SK-N-SH (cell line): ENCODE measurements at regions not wholly inside any gene's neighbourhood (a gene's known extent, or its start where the extent isn't known, plus 50 kb on each side); places are given as distances from the start of the nearest gene placed in this dataset.

Source experiments
- CTCF ChIA-PET: fragments of 300-600, 350-600 bp; formaldehyde crosslinking; extraction: SDS; loops from one replicate; lab custom pipeline; 2021; lab: Yijun Ruan, JAX
- POLR2A ChIA-PET: fragments of 350-600 bp; sonication (Branson Sonifier 250); formaldehyde crosslinking; extraction: SDS; loops from one replicate; lab custom pipeline; 2020; ENCODE audit warnings: antibody characterized with exemption, inconsistent platforms; lab: Yijun Ruan, JAX
- DNase-seq: peaks from one replicate; pipeline ENCODE4 v3.0.0; 2012
- H2AFZ ChIP-seq: fragments of 200-600 bp; sonication (generic); 2 replicates; pipeline ENCODE4 v1.8.1; 2016; ENCODE audit warnings: antibody characterized with exemption, mild to moderate bottlenecking, low read depth
- H3F3A ChIP-seq: fragments of 200-600 bp; sonication (generic); replicated peaks from 2 replicates; pipeline ENCODE3; 2016; ENCODE audit warnings: antibody characterized with exemption, mild to moderate bottlenecking; ENCODE audit not compliant: insufficient read depth
- H3K27ac ChIP-seq, 2 experiments: fragments of 200-500 bp in 1 of 2; fragments of 200-600 bp in 1 of 2; sonication (Bioruptor generic) in 1 of 2; sonication (generic), shearing (Covaris generic) in 1 of 2; 2 replicates each; pipeline versions ENCODE4 v1.5.1 to v1.6.1; 2014 to 2016; ENCODE audit warnings: low read depth in 2 of 2, inconsistent platforms in 1 of 2, low read length in 1 of 2, mild to moderate bottlenecking in 1 of 2, mixed read lengths in 1 of 2
- H3K27me3 ChIP-seq: fragments of 200-600 bp; sonication (generic), shearing (Covaris generic); 2 replicates; pipeline ENCODE4 v1.6.1; 2016; ENCODE audit warnings: mixed run types; ENCODE audit not compliant: insufficient read depth
- H3K36me3 ChIP-seq, 2 experiments: fragments of 200-500 bp in 1 of 2; fragments of 200-600 bp in 1 of 2; sonication (Bioruptor generic) in 1 of 2; sonication (generic) in 1 of 2; replicated peaks in 1 of 2; 2 replicates each; pipeline versions ENCODE3 to v1.5.1; 2014 to 2016; ENCODE audit warnings: low read length in 1 of 2, mild to moderate bottlenecking in 1 of 2; ENCODE audit not compliant: insufficient read depth in 2 of 2, control insufficient read depth in 1 of 2
- H3K4me1 ChIP-seq, 2 experiments: fragments of 200-500 bp in 1 of 2; fragments of 200-600 bp in 1 of 2; sonication (Bioruptor generic) in 1 of 2; sonication (generic), shearing (Covaris generic) in 1 of 2; 2 replicates each; pipeline versions ENCODE4 v1.5.1 to v1.6.1; 2014 to 2016; ENCODE audit warnings: low read depth in 1 of 2, low read length in 1 of 2, mixed run types in 1 of 2; ENCODE audit not compliant: insufficient read depth in 2 of 2, control insufficient read depth in 1 of 2
- H3K4me2 ChIP-seq: fragments of 200-600 bp; sonication (generic), shearing (Covaris generic); 2 replicates; pipeline ENCODE4 v1.6.1; 2017; ENCODE audit warnings: mixed run types
- H3K4me3 ChIP-seq, 2 experiments: fragments of 200-500 bp in 1 of 2; fragments of 200-600 bp in 1 of 2; sonication (Bioruptor generic) in 1 of 2; sonication (generic), shearing (Covaris generic) in 1 of 2; 2 replicates each; pipeline versions ENCODE4 v1.5.1 to v1.8.1; 2014 to 2016; ENCODE audit warnings: low read depth in 2 of 2, inconsistent platforms in 1 of 2, low read length in 1 of 2, mild to moderate bottlenecking in 1 of 2, mixed read lengths in 1 of 2, moderate library complexity in 1 of 2
- H3K79me2 ChIP-seq: fragments of 200-600 bp; sonication (generic); 2 replicates; pipeline ENCODE4 v1.8.1; 2017; ENCODE audit warnings: mild to moderate bottlenecking; ENCODE audit not compliant: insufficient read depth
- H3K9ac ChIP-seq: fragments of 200-600 bp; sonication (generic); 2 replicates; pipeline ENCODE4 v1.6.1; 2017; ENCODE audit warnings: mixed run types
- H3K9me2 ChIP-seq: fragments of 200-600 bp; sonication (generic); 2 replicates; pipeline ENCODE4 v1.6.1; 2017; ENCODE audit warnings: mixed run types
- H3K9me3 ChIP-seq: fragments of 200-600 bp; sonication (generic); 2 replicates; pipeline ENCODE4 v1.6.1; 2017; ENCODE audit warnings: mixed run types, mild to moderate bottlenecking, moderate library complexity
- H4K20me1 ChIP-seq: fragments of 200-600 bp; sonication (generic); 2 replicates; pipeline ENCODE4 v1.6.1; 2017; ENCODE audit warnings: mild to moderate bottlenecking, mixed run types; ENCODE audit not compliant: insufficient read depth
- CHD2 ChIP-seq: fragments of 150-350 bp; IDR thresholded peaks from 2 replicates; pipeline ENCODE4 v1.6.1; 2018; ENCODE audit warnings: low read length; ENCODE audit not compliant: partially characterized antibody
- EP300 ChIP-seq, 2 experiments: IDR thresholded peaks; 2 replicates each; pipeline versions ENCODE4 v1.4.0 to v1.6.1; 2012; ENCODE audit warnings: borderline replicate concordance in 1 of 2, low read depth in 1 of 2, low read length in 1 of 2
- FOXM1 ChIP-seq: IDR thresholded peaks from 2 replicates; pipeline ENCODE4 v1.4.0; 2012; ENCODE audit warnings: low read depth, mild to moderate bottlenecking
- MEF2A ChIP-seq: IDR thresholded peaks from 2 replicates; pipeline ENCODE4 v1.4.0; 2012; ENCODE audit warnings: low read depth, borderline replicate concordance
- NFIC ChIP-seq: IDR thresholded peaks from 2 replicates; pipeline ENCODE4 v1.4.0; 2012; ENCODE audit warnings: borderline replicate concordance
- NRF1 ChIP-seq: IDR thresholded peaks from 2 replicates; pipeline ENCODE4 v1.6.1; 2012; ENCODE audit warnings: low read depth, mild to moderate bottlenecking, low read length
- RCOR1 ChIP-seq: fragments of 150-350 bp; IDR thresholded peaks from 2 replicates; pipeline ENCODE4 v1.6.1; 2017; ENCODE audit warnings: antibody characterized with exemption, low read length
- RFX5 ChIP-seq: IDR thresholded peaks from 2 replicates; pipeline ENCODE4 v1.6.1; 2012; ENCODE audit warnings: mild to moderate bottlenecking, improper control_type of control experiment, low read length
- TCF12 ChIP-seq: IDR thresholded peaks from 2 replicates; pipeline ENCODE4 v1.4.0; 2012
- TEAD4 ChIP-seq: IDR thresholded peaks from 2 replicates; pipeline ENCODE4 v1.4.0; 2012; ENCODE audit warnings: mild to moderate bottlenecking, borderline replicate concordance; ENCODE audit not compliant: insufficient read depth
- YY1 ChIP-seq: IDR thresholded peaks from 2 replicates; pipeline ENCODE4 v1.4.0; 2012; ENCODE audit warnings: low read depth, mild to moderate bottlenecking
- WGBS: methylation state at CpG from one replicate; pipeline ENCODE4 v1.1.6; 2017; ENCODE audit warnings: low lambda C conversion rate; 5-methylcytosine and 5-hydroxymethylcytosine counted together
- TF ChIP-seq, protein P1 (sequence below): IDR thresholded peaks from 2 replicates; pipeline ENCODE4 v1.4.0; 2012; ENCODE audit warnings: low read depth, borderline replicate concordance
- TF ChIP-seq, protein P2 (sequence below): IDR thresholded peaks from 2 replicates; pipeline ENCODE4 v1.4.0; 2012; ENCODE audit warnings: low read depth
- TF ChIP-seq, protein P3 (sequence below): fragments of 200-600 bp; sonication (generic); IDR thresholded peaks from 2 replicates; pipeline ENCODE4 v1.6.1; 2017; ENCODE audit warnings: antibody characterized with exemption, mild to moderate bottlenecking, moderate library complexity
- TF ChIP-seq, protein P4 (sequence below): fragments of 150-350 bp; IDR thresholded peaks from 2 replicates; pipeline ENCODE4 v1.6.1; 2017; ENCODE audit warnings: antibody characterized with exemption, low read length, low read depth, borderline replicate concordance

DNA sequence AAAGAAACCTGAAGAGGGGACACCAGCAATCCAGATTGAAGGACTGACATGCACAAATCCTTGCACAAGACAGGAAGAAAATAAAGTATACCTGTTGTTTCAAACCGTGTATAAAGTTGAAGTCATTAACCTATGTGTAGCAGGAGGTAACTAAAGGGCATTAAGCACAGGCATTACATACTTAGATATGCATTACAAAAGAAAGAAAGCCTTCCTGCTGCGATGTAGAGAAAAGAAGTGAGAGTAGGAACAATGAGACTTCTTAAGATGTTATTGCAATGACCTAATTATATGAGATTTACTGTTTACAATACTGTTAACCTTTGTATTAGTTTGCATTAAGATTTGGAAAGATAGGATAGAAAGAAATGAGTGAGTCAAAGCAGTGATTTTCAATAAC lies 308.9 kb upstream of the PTPRD start:
- Histone ChIP-seq H2AFZ (no peak overlapping the region), H3K4me3 (no peak overlapping the region), H3K79me2 (no peaks in the 10 kb centered on the region), H3K27ac (no peak overlapping the region), H3K4me1 (no peaks in the 10 kb centered on the region), H3K36me3 (no peaks in the 10 kb centered on the region), H3F3A (no peaks in the 10 kb centered on the region), H3K27me3 (no peaks in the 10 kb centered on the region), H3K9me2 (no peaks in the 10 kb centered on the region; the same call in 1 of the 2 replicates), H4K20me1 (no peaks in the 10 kb centered on the region), H3K9me3 (no peaks in the 10 kb centered on the region), H3K9ac (no peak overlapping the region), H3K4me2 (no peak overlapping the region)
- POLR2A ChIA-PET = no interaction called here
- no peak for DNase-seq
- no peak for TF ChIP-seq EP300 (IDR thresholded peaks at IDR 0.05; ENCODE audit: borderline replicate concordance in 1 of 2, low read depth in 1 of 2, low read length in 1 of 2)
- no peak for TF ChIP-seq FOXM1
- no peak for TF ChIP-seq MEF2A
- no peak for TF ChIP-seq RFX5
- TF ChIP-seq NRF1 = no peak
- TF ChIP-seq RCOR1 = no peak
- 0% methylated on average over 2 of the region's 2 CpGs for WGBS
- CTCF ChIA-PET = no interaction called here

DNA sequence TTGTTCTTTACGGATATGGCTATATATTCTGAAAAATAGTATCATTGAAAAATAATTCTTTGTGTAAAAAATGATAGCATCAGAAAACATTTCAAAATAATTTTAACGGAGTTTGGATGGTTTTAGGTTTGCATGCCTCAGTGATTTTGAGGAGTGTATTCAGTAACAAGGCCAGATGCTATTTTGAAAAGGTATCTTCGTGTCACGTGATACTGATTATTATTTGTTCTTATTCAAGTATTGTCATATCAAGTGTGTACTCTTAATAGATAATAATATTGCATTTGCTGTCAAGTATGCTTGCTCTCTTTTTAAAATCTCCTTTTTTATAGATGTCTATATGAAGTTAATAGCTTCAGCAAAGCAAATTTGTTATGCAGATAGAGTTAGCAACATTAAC lies 313.1 kb upstream of the PTPRD start:
- DNase-seq = no peak
- Histone ChIP-seq H3K27ac (no peak overlapping the region), H3K79me2 (no peaks in the 10 kb centered on the region), H3K9ac (no peak overlapping the region), H4K20me1 (no peaks in the 10 kb centered on the region), H3K4me3 (no peak overlapping the region), H2AFZ (no peak overlapping the region), H3K4me2 (no peak overlapping the region), H3K27me3 (no peaks in the 10 kb centered on the region), H3K4me1 (no peaks in the 10 kb centered on the region), H3K9me2 (no peaks in the 10 kb centered on the region), H3K9me3 (no peaks in the 10 kb centered on the region), H3F3A (no peaks in the 10 kb centered on the region), H3K36me3 (no peaks in the 10 kb centered on the region)
- WGBS = 9% methylated on average over 4 of the region's 4 CpGs
- TF ChIP-seq, protein P1, sequence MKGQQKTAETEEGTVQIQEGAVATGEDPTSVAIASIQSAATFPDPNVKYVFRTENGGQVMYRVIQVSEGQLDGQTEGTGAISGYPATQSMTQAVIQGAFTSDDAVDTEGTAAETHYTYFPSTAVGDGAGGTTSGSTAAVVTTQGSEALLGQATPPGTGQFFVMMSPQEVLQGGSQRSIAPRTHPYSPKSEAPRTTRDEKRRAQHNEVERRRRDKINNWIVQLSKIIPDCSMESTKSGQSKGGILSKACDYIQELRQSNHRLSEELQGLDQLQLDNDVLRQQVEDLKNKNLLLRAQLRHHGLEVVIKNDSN = no peak
- TF ChIP-seq TEAD4 (no peak), YY1 (no peak), EP300 (IDR thresholded peaks at IDR 0.05; ENCODE audit: borderline replicate concordance in 1 of 2, low read depth in 1 of 2, low read length in 1 of 2) (no peak), NFIC (no peak), TCF12 (no peak), CHD2 (no peak)
- TF ChIP-seq, protein P2, sequence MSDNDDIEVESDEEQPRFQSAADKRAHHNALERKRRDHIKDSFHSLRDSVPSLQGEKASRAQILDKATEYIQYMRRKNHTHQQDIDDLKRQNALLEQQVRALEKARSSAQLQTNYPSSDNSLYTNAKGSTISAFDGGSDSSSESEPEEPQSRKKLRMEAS = no peak
- TF ChIP-seq, protein P3, sequence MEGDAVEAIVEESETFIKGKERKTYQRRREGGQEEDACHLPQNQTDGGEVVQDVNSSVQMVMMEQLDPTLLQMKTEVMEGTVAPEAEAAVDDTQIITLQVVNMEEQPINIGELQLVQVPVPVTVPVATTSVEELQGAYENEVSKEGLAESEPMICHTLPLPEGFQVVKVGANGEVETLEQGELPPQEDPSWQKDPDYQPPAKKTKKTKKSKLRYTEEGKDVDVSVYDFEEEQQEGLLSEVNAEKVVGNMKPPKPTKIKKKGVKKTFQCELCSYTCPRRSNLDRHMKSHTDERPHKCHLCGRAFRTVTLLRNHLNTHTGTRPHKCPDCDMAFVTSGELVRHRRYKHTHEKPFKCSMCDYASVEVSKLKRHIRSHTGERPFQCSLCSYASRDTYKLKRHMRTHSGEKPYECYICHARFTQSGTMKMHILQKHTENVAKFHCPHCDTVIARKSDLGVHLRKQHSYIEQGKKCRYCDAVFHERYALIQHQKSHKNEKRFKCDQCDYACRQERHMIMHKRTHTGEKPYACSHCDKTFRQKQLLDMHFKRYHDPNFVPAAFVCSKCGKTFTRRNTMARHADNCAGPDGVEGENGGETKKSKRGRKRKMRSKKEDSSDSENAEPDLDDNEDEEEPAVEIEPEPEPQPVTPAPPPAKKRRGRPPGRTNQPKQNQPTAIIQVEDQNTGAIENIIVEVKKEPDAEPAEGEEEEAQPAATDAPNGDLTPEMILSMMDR = no peak
- TF ChIP-seq, protein P4, sequence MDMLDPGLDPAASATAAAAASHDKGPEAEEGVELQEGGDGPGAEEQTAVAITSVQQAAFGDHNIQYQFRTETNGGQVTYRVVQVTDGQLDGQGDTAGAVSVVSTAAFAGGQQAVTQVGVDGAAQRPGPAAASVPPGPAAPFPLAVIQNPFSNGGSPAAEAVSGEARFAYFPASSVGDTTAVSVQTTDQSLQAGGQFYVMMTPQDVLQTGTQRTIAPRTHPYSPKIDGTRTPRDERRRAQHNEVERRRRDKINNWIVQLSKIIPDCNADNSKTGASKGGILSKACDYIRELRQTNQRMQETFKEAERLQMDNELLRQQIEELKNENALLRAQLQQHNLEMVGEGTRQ = no peak
- ChIA-PET CTCF (no interaction called here), POLR2A (no interaction called here)
